Mesendoderm (in vitro differentiated cells): ENCODE measurements at regions not wholly inside any gene's neighbourhood (a gene's known extent, or its start where the extent isn't known, plus 50 kb on each side); places are given as distances from the start of the nearest gene placed in this dataset.

Source experiments
- DNase-seq: peaks from one replicate; pipeline ENCODE4 v3.0.0; 2013
- H2AK5ac ChIP-seq: 2 replicates; pipeline ENCODE4 v1.6.1; 2013; ENCODE audit warnings: low read length, inconsistent platforms
- H2BK120ac ChIP-seq: 2 replicates; pipeline ENCODE4 v1.6.1; 2013; ENCODE audit warnings: low read depth, mild to moderate bottlenecking, low read length, moderate library complexity, mixed read lengths
- H2BK15ac ChIP-seq: replicated peaks from 2 replicates; pipeline ENCODE4 v1.6.1; 2013; ENCODE audit warnings: low read depth, mild to moderate bottlenecking, moderate library complexity
- H2BK5ac ChIP-seq: 2 replicates; pipeline ENCODE4 v1.6.1; 2013; ENCODE audit warnings: low read length, inconsistent platforms
- H3K18ac ChIP-seq: 2 replicates; pipeline ENCODE4 v1.6.1; 2013; ENCODE audit warnings: mild to moderate bottlenecking, low read length, mixed read lengths
- H3K23ac ChIP-seq: one replicate; pipeline ENCODE4 v1.6.1; 2013; ENCODE audit warnings: low read length
- H3K27ac ChIP-seq: 2 replicates; pipeline ENCODE4 v1.5.1; 2013; ENCODE audit warnings: low read depth, mild to moderate bottlenecking, inconsistent platforms, low read length, moderate library complexity
- H3K27me3 ChIP-seq: 2 replicates; pipeline ENCODE4 v1.6.1; 2013; ENCODE audit warnings: low read length, control low read depth, mild to moderate bottlenecking, inconsistent platforms; ENCODE audit not compliant: insufficient read depth, poor library complexity
- H3K36me3 ChIP-seq: 2 replicates; pipeline ENCODE4 v1.6.1; 2013; ENCODE audit warnings: low read length, inconsistent platforms; ENCODE audit not compliant: control insufficient read depth, insufficient read depth
- H3K4ac ChIP-seq: one replicate; pipeline ENCODE4 v1.6.1; 2013; ENCODE audit warnings: low read depth, mild to moderate bottlenecking, low read length, moderate library complexity
- H3K4me1 ChIP-seq: 2 replicates; pipeline ENCODE4 v1.6.1; 2013; ENCODE audit warnings: low read depth, low read length, inconsistent platforms; ENCODE audit not compliant: control insufficient read depth
- H3K4me2 ChIP-seq: 2 replicates; pipeline ENCODE4 v1.6.1; 2013; ENCODE audit warnings: low read length
- H3K4me3 ChIP-seq: 2 replicates; pipeline ENCODE4 v1.5.1; 2013; ENCODE audit warnings: mild to moderate bottlenecking, low read length
- H3K56ac ChIP-seq: one replicate; pipeline ENCODE4 v1.6.1; 2013; ENCODE audit warnings: low read length
- H3K79me1 ChIP-seq: 2 replicates; pipeline ENCODE4 v1.6.1; 2013; ENCODE audit warnings: low read length, inconsistent platforms
- H3K79me2 ChIP-seq: 2 replicates; pipeline ENCODE4 v1.6.1; 2013; ENCODE audit warnings: mild to moderate bottlenecking, low read length; ENCODE audit not compliant: control insufficient read depth, insufficient read depth
- H3K9ac ChIP-seq: 2 replicates; pipeline ENCODE4 v1.6.1; 2013; ENCODE audit warnings: low read length, inconsistent platforms
- H4K5ac ChIP-seq: one replicate; pipeline ENCODE4 v1.6.1; 2013; ENCODE audit warnings: low read length
- H4K8ac ChIP-seq: one replicate; pipeline ENCODE4 v1.6.1; 2013; ENCODE audit warnings: low read depth, mild to moderate bottlenecking, control low read depth, low read length, moderate library complexity
- WGBS: extraction: QIAGEN DNeasy Blood & Tissue Kit; methylation state at CpG from one replicate; pipeline ENCODE4 v1.1.7; 2013; ENCODE audit warnings: low lambda C conversion rate, missing lambda C conversion rate; ENCODE audit not compliant: insufficient coverage; ENCODE audit errors: extremely low coverage; 5-methylcytosine and 5-hydroxymethylcytosine counted together

GRCh38 chr4:79495447-79495846 lies 87.4 kb upstream of the GK2 start:
- Histone ChIP-seq H2BK5ac (no peak overlapping the region), H3K4ac (no peak overlapping the region), H3K27ac (no peak overlapping the region), H2BK15ac (no peak overlapping the region), H3K56ac (no peak overlapping the region), H3K79me2 (no peaks in the 10 kb centered on the region), H3K4me2 (no peak overlapping the region), H3K9ac (no peak overlapping the region), H3K18ac (no peak overlapping the region), H3K4me1 (no peaks in the 10 kb centered on the region), H4K5ac (no peak overlapping the region), H3K23ac (no peak overlapping the region), H3K27me3 (no peaks in the 10 kb centered on the region), H3K36me3 (no peaks in the 10 kb centered on the region), H3K4me3 (no peak overlapping the region), H2AK5ac (no peak overlapping the region), H3K79me1 (no peaks in the 10 kb centered on the region), H4K8ac (no peak overlapping the region), H2BK120ac (no peak overlapping the region)
- peak; percentile 83 for DNase-seq
- WGBS: no CpG with 5 or more reads among the region's 1 CpG

DNA sequence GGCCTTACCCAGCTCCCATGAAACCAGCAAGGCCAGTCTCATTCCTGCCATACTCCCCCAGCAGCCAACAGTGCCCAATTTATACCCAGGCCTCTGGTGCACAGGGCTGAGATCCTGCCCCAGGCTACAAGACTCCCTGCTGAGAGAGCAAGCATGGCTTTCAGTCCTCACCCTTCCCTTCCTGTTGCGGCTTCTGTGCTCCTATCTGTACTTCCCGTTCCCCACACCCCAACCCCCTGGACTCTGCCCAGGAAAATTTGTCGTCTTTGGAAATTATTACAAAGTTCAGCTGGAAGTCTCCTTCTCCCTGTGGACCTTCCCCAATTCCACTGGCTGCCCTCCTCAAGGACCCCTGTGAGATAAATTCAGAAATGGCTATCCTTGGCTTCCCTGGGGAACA lies 84.1 kb upstream of the GK2 start:
- Histone ChIP-seq H3K27me3 (no peaks in the 10 kb centered on the region), H3K9ac (no peak overlapping the region), H3K36me3 (no peaks in the 10 kb centered on the region), H2BK5ac (no peak overlapping the region), H3K79me1 (no peaks in the 10 kb centered on the region), H4K8ac (no peak overlapping the region), H2AK5ac (no peak overlapping the region), H4K5ac (no peak overlapping the region), H3K79me2 (no peaks in the 10 kb centered on the region), H3K4me1 (no peaks in the 10 kb centered on the region), H2BK15ac (no peak overlapping the region), H3K56ac (no peak overlapping the region), H3K27ac (no peak overlapping the region), H2BK120ac (no peak overlapping the region), H3K4me2 (no peak overlapping the region), H3K18ac (no peak overlapping the region), H3K4ac (no peak overlapping the region), H3K4me3 (no peak overlapping the region), H3K23ac (no peak overlapping the region)
- no CpG with 5 or more reads among the region's 3 CpGs for WGBS
- DNase-seq: no peak

DNA sequence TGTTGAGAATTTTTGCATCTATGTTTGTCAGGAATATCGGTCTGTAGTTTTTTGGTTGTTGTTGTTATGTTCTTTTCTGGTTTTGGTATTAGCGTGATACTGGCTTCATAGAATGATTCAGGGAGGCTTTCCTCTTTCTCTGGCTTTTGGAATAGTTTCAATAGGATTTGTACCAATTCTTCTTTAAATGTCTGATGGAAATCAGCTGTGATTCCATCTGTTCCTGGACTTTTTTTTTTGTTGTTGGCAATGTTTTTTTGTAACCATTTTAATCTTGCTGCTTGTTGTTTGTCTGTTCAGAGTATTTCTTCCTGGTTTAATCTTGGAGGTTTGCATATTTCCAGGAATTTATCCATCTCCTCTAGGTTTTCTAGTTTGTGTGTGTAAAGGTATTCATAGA lies 81.5 kb upstream of the GK2 start:
- no peak overlapping the region for H2BK5ac ChIP-seq
- H3K79me1 ChIP-seq: no peaks in the 10 kb centered on the region
- H3K4ac ChIP-seq: no peak overlapping the region
- H3K23ac ChIP-seq: no peak overlapping the region
- no peaks in the 10 kb centered on the region for H3K4me1 ChIP-seq
- H3K36me3 ChIP-seq: no peaks in the 10 kb centered on the region
- H4K8ac ChIP-seq: no peak overlapping the region
- WGBS: no CpG with 5 or more reads among the region's 2 CpGs
- H2BK120ac ChIP-seq: no peak overlapping the region
- no peak overlapping the region for H3K56ac ChIP-seq
- no peak overlapping the region for H4K5ac ChIP-seq
- H3K4me2 ChIP-seq: no peak overlapping the region
- H3K27ac ChIP-seq: no peak overlapping the region
- no peaks in the 10 kb centered on the region for H3K79me2 ChIP-seq
- no peak for DNase-seq
- H3K9ac ChIP-seq: no peak overlapping the region
- no peaks in the 10 kb centered on the region for H3K27me3 ChIP-seq
- no peak overlapping the region for H3K4me3 ChIP-seq
- H3K18ac ChIP-seq: no peak overlapping the region
- no peak overlapping the region for H2AK5ac ChIP-seq
- no peak overlapping the region for H2BK15ac ChIP-seq

DNA sequence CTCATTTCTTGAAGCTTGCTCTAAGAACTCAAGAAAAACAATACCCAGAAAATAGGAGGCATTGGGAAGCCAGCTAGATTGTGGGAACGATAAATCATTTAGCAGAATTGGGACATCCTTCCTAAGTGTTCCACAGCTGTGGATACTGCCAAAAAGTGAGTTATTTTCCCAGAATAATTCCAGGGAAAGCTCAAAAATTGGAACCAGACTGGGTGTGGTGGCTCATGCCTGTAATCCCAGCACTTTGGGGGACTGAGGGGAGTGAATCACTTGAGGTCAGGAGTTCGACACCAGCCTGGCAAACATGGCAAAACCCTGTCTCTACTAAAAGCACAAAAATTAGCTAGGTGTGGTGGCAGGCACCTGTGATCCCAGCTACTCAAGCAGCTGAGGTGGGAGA lies 68.2 kb upstream of the GK2 start:
- Histone ChIP-seq H2AK5ac (no peak overlapping the region), H2BK5ac (no peak overlapping the region), H3K18ac (no peak overlapping the region), H3K9ac (no peak overlapping the region), H3K4me3 (no peak overlapping the region), H3K27ac (no peak overlapping the region), H3K79me1 (no peaks in the 10 kb centered on the region), H2BK120ac (no peak overlapping the region), H3K23ac (no peak overlapping the region), H4K5ac (no peak overlapping the region), H3K36me3 (no peaks in the 10 kb centered on the region), H3K27me3 (no peaks in the 10 kb centered on the region), H3K4me1 (no peaks in the 10 kb centered on the region), H4K8ac (no peak overlapping the region), H3K4ac (no peak overlapping the region), H3K79me2 (no peaks in the 10 kb centered on the region), H3K4me2 (no peak overlapping the region), H3K56ac (no peak overlapping the region), H2BK15ac (no peak overlapping the region)
- DNase-seq: no peak
- WGBS: no CpG with 5 or more reads among the region's 2 CpGs

DNA sequence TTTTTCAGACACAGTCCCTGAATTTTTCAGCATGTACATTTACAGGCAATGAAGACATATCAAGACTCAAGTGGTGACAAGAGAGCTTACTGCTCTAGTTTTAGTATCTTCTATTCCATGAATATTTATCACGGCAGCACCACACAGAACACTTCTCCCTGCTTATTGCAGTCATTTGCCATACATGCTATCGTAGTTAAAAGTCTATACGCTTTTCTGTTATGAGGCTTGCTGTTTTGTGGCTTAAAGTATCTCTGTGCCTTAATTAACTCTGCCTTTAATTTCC lies 65.4 kb upstream of the GK2 start:
- H3K27me3 ChIP-seq: no peaks in the 10 kb centered on the region
- no peak overlapping the region for H3K18ac ChIP-seq
- no peak overlapping the region for H3K9ac ChIP-seq
- H3K27ac ChIP-seq: no peak overlapping the region
- no peak overlapping the region for H2AK5ac ChIP-seq
- no peak overlapping the region for H4K5ac ChIP-seq
- H2BK5ac ChIP-seq: no peak overlapping the region
- no CpG with 5 or more reads among the region's 3 CpGs for WGBS
- no peaks in the 10 kb centered on the region for H3K36me3 ChIP-seq
- H2BK120ac ChIP-seq: no peak overlapping the region
- H3K79me2 ChIP-seq: no peaks in the 10 kb centered on the region
- H3K79me1 ChIP-seq: no peaks in the 10 kb centered on the region
- no peak overlapping the region for H3K4me2 ChIP-seq
- no peak overlapping the region for H2BK15ac ChIP-seq
- no peak overlapping the region for H3K4ac ChIP-seq
- H4K8ac ChIP-seq: no peak overlapping the region
- no peak overlapping the region for H3K56ac ChIP-seq
- DNase-seq: no peak
- H3K4me1 ChIP-seq: no peaks in the 10 kb centered on the region
- no peak overlapping the region for H3K4me3 ChIP-seq
- H3K23ac ChIP-seq: no peak overlapping the region

- no peak for DNase-seq
- no peak overlapping the region for H3K18ac ChIP-seq
- no peak overlapping the region for H2BK15ac ChIP-seq
- no peak overlapping the region for H3K56ac ChIP-seq
- H4K8ac ChIP-seq: no peak overlapping the region
- no peak overlapping the region for H3K4ac ChIP-seq
- H3K9ac ChIP-seq: no peak overlapping the region
- H3K4me1 ChIP-seq: no peaks in the 10 kb centered on the region
- WGBS: no CpG with 5 or more reads among the region's 3 CpGs
- no peak overlapping the region for H2AK5ac ChIP-seq
- H2BK5ac ChIP-seq: no peak overlapping the region
- H3K23ac ChIP-seq: no peak overlapping the region
- H3K27me3 ChIP-seq: no peaks in the 10 kb centered on the region
- H3K4me2 ChIP-seq: no peak overlapping the region
- no peak overlapping the region for H2BK120ac ChIP-seq
- no peaks in the 10 kb centered on the region for H3K36me3 ChIP-seq
- H3K27ac ChIP-seq: no peak overlapping the region
- H3K4me3 ChIP-seq: no peak overlapping the region
- H4K5ac ChIP-seq: no peak overlapping the region
- H3K79me1 ChIP-seq: no peaks in the 10 kb centered on the region
- no peaks in the 10 kb centered on the region for H3K79me2 ChIP-seq
These were observed 64.8 kb upstream of the GK2 start for GRCh38 chr4:79472693-79473438.
